SKM-1 (cell line): ENCODE measurements at regions not wholly inside any gene's neighbourhood (a gene's known extent, or its start where the extent isn't known, plus 50 kb on each side); places are given as distances from the start of the nearest gene placed in this dataset.

Experiments
- DNase-seq: peaks from one replicate; lab custom pipeline; 2025; ENCODE audit not compliant: unreplicated experiment; lab: John Stamatoyannopoulos, UW

- no peak for DNase-seq
Measured at GRCh38 chr4:156192033-156192432, 238.4 kb upstream of the CTSO start.

- no peak for DNase-seq
Measured at GRCh38 chr4:156191044-156191781, 237.5 kb upstream of the CTSO start.

GRCh38 chr4:156190615-156191014, 236.9 kb upstream of the CTSO start:
- no peak for DNase-seq

GRCh38 chr4:156188596-156188995, 234.9 kb upstream of the CTSO start:
- no peak for DNase-seq

GRCh38 chr4:156186111-156186510, 232.4 kb upstream of the CTSO start:
- DNase-seq = no peak

- DNase-seq = no peak
Measured at GRCh38 chr4:156185514-156186055, 231.9 kb upstream of the CTSO start.

GRCh38 chr4:156182269-156182668, 228.6 kb upstream of the CTSO start:
- no peak for DNase-seq

- DNase-seq = no peak
Measured at GRCh38 chr4:156177941-156178340, 224.3 kb upstream of the CTSO start.

GRCh38 chr4:156176896-156177295, 223.2 kb upstream of the CTSO start:
- no peak for DNase-seq

- no peak for DNase-seq
Measured at GRCh38 chr4:156173937-156174336, 220.3 kb upstream of the CTSO start.

GRCh38 chr4:156173486-156173885, 219.8 kb upstream of the CTSO start:
- DNase-seq = no peak

- no peak for DNase-seq
Measured at GRCh38 chr4:156169861-156170260, 216.2 kb upstream of the CTSO start.

- DNase-seq = no peak
Measured at GRCh38 chr4:156169011-156169410, 215.3 kb upstream of the CTSO start.

- no peak for DNase-seq
Measured at GRCh38 chr4:156168288-156168687, 214.6 kb upstream of the CTSO start.

GRCh38 chr4:156158747-156159146, 205.1 kb upstream of the CTSO start:
- DNase-seq = no peak

GRCh38 chr4:156154978-156155377, 201.3 kb upstream of the CTSO start:
- DNase-seq = no peak

GRCh38 chr4:156146571-156146970, 192.9 kb upstream of the CTSO start:
- no peak for DNase-seq

GRCh38 chr4:156144961-156145360, 191.3 kb upstream of the CTSO start:
- no peak for DNase-seq

GRCh38 chr4:156138781-156139280, 185.2 kb upstream of the CTSO start:
- no peak for DNase-seq

- no peak for DNase-seq
Measured at GRCh38 chr4:156137679-156138473, 184.2 kb upstream of the CTSO start.

GRCh38 chr4:156132196-156132595, 178.5 kb upstream of the CTSO start:
- no peak for DNase-seq

GRCh38 chr4:156128616-156129015, 174.9 kb upstream of the CTSO start:
- no peak for DNase-seq
